ENCODE measurements at regions not wholly inside any gene's neighbourhood (a gene's known extent, or its start where the extent isn't known, plus 50 kb on each side); places are given as distances from the start of the nearest gene placed in this dataset.
A peak's percentile ranks its signal among the peaks of the same experiment; 100 is the strongest.

DNA sequence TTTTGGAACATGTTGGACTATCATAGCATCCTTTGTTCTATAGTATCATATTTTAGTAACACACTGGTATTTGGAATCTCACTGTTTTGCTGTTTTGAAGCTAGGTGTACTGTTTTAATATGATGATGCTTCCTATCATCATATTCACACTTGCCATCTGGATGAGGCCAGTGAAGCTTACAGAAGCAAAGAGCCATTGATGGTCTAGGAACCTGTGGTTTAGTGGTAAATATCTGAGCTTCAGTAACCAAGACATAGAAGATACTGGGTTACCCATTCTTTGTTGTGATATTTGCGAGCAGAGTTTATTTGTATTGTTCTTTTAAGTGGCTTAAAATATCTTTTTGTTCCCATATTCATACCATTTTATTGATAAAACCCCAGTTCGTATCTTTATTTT is 304.1 kb downstream of the SATB1 start:
- FAIRE-seq (no peak), DNase-seq (ENCODE audit: insufficient read length, low spot score) (no peak)
- TF ChIP-seq PAX5 (IDR thresholded peaks at IDR 0.05; ENCODE audit: insufficient read depth, low read length, severe bottlenecking) (no peak), SPI1 (IDR thresholded peaks at IDR 0.05; ENCODE audit: low read depth, low read length) (no peak), POU2F2 (IDR thresholded peaks at IDR 0.05; ENCODE audit: low read depth, low read length) (no peak), TAF1 (IDR thresholded peaks at IDR 0.05; ENCODE audit: low read depth, low read length) (no peak), POLR2AphosphoS5 (IDR thresholded peaks at IDR 0.05; ENCODE audit: low read depth, low read length) (no peak), POLR2A (IDR thresholded peaks at IDR 0.05; ENCODE audit: low read depth, low read length) (no peak)

- no peak for FAIRE-seq
- TF ChIP-seq POLR2A (IDR thresholded peaks at IDR 0.05; ENCODE audit: low read depth, low read length) (no peak), POLR2AphosphoS5 (IDR thresholded peaks at IDR 0.05; ENCODE audit: low read depth, low read length) (no peak), SPI1 (IDR thresholded peaks at IDR 0.05; ENCODE audit: low read depth, low read length) (no peak), POU2F2 (IDR thresholded peaks at IDR 0.05; ENCODE audit: low read depth, low read length) (no peak), PAX5 (IDR thresholded peaks at IDR 0.05; ENCODE audit: insufficient read depth, low read length, severe bottlenecking) (no peak), TAF1 (IDR thresholded peaks at IDR 0.05; ENCODE audit: low read depth, low read length) (no peak)
- no peak for DNase-seq (ENCODE audit: insufficient read length, low spot score)
Observed at GRCh38 chr3:18119866-18120265, 305.3 kb downstream of the SATB1 start.

GRCh38 chr3:18114894-18115293 is 310.2 kb downstream of the SATB1 start:
- DNase-seq (ENCODE audit: insufficient read length, low spot score) (no peak), FAIRE-seq (peak; percentile 33)
- no peak for TF ChIP-seq POU2F2 (IDR thresholded peaks at IDR 0.05; ENCODE audit: low read depth, low read length)
- no peak for TF ChIP-seq TAF1 (IDR thresholded peaks at IDR 0.05; ENCODE audit: low read depth, low read length)
- TF ChIP-seq SPI1 (IDR thresholded peaks at IDR 0.05; ENCODE audit: low read depth, low read length): no peak
- no peak for TF ChIP-seq POLR2AphosphoS5 (IDR thresholded peaks at IDR 0.05; ENCODE audit: low read depth, low read length)
- TF ChIP-seq POLR2A (IDR thresholded peaks at IDR 0.05; ENCODE audit: low read depth, low read length): no peak
- no peak for TF ChIP-seq PAX5 (IDR thresholded peaks at IDR 0.05; ENCODE audit: insufficient read depth, low read length, severe bottlenecking)

DNA sequence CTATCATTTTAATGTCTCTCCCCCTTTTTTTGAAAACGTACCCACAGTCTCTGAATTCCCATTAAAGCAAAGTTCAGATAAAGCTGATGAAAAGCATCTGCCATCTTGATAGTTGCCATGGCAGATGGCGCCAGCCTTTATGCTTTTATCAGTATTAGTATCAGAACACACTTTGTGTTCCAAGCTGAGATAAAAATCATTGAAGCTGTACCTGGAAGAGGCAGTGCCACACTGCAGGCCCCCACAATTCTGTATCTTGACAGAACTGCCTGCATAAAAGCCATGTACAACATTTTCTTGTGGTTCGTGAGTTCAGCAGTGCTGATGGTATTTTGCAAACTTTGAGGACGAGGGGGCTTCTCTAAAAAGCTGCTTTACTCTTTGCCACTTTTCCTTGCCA is 311.7 kb downstream of the SATB1 start:
- FAIRE-seq (no peak), DNase-seq (ENCODE audit: insufficient read length, low spot score) (no peak)
- no peak for TF ChIP-seq PAX5 (IDR thresholded peaks at IDR 0.05; ENCODE audit: insufficient read depth, low read length, severe bottlenecking)
- TF ChIP-seq TAF1 (IDR thresholded peaks at IDR 0.05; ENCODE audit: low read depth, low read length): no peak
- TF ChIP-seq POU2F2 (IDR thresholded peaks at IDR 0.05; ENCODE audit: low read depth, low read length): no peak
- TF ChIP-seq SPI1 (IDR thresholded peaks at IDR 0.05; ENCODE audit: low read depth, low read length): no peak
- TF ChIP-seq POLR2AphosphoS5 (IDR thresholded peaks at IDR 0.05; ENCODE audit: low read depth, low read length): no peak
- no peak for TF ChIP-seq POLR2A (IDR thresholded peaks at IDR 0.05; ENCODE audit: low read depth, low read length)

DNA sequence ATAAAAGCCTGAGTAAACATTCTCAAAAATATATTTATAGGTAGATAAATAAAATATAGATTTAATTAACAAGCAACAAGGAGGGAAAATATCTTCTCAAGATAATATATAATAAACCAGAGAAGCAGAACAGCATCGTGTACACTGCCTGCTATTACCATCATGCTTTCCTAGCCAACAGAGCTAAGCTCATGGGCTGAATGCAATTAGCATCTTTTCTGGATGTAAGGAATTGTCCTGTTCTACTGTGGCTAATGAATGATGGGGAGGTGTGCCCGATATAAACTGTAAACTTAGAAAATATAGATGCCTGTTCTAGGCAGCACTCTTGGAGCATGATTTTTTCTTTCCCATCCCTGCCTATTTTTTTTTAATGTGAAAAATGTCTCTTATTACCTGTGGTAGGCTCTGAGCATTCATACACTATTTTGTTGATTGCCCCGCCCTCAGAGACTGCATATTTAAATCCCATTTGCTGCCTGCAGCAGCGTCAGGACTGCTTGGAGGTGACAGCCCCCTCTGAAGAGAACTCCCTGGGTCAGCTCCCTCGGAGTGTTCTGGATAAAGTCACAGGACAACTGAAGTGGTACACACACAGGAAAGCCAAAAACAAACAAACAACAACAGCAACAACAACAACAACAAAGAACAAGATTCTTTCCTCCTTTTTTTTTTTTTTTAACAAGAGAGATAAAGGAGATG is 312.3 kb downstream of the SATB1 start:
- no peak for FAIRE-seq
- TF ChIP-seq PAX5 (IDR thresholded peaks at IDR 0.05; ENCODE audit: insufficient read depth, low read length, severe bottlenecking) (no peak), SPI1 (IDR thresholded peaks at IDR 0.05; ENCODE audit: low read depth, low read length) (no peak), TAF1 (IDR thresholded peaks at IDR 0.05; ENCODE audit: low read depth, low read length) (no peak), POLR2A (IDR thresholded peaks at IDR 0.05; ENCODE audit: low read depth, low read length) (no peak), POU2F2 (IDR thresholded peaks at IDR 0.05; ENCODE audit: low read depth, low read length) (no peak), POLR2AphosphoS5 (IDR thresholded peaks at IDR 0.05; ENCODE audit: low read depth, low read length) (no peak)

DNA sequence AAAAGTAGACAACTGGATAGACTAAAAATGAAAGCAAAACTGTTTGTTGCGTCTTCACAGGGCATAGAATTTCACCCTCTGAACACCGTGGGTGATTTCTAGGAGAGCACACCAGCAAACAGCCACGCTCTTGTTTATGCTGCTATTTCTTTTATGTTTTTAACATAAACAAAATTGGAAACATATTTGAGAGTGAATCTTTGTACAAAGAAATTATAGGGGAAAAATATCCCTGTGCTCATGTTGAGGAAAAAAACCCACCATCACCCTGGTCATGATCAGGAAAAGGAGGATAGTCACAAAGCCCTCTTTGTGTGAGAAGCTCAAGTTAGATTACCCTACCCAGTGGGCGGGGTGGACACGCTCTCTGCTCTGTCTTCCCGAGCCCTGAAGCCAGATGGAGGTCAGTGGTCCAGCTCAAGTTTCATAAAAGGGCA is 313.3 kb downstream of the SATB1 start:
- no peak for FAIRE-seq
- TF ChIP-seq POLR2AphosphoS5 (IDR thresholded peaks at IDR 0.05; ENCODE audit: low read depth, low read length) (no peak), POU2F2 (IDR thresholded peaks at IDR 0.05; ENCODE audit: low read depth, low read length) (no peak), POLR2A (IDR thresholded peaks at IDR 0.05; ENCODE audit: low read depth, low read length) (no peak), TAF1 (IDR thresholded peaks at IDR 0.05; ENCODE audit: low read depth, low read length) (no peak), PAX5 (IDR thresholded peaks at IDR 0.05; ENCODE audit: insufficient read depth, low read length, severe bottlenecking) (no peak), SPI1 (IDR thresholded peaks at IDR 0.05; ENCODE audit: low read depth, low read length) (no peak)
- peak; percentile 3 for DNase-seq (ENCODE audit: insufficient read length, low spot score)

More for the DNA sequence above, 312.3 kb downstream of the SATB1 start:
- DNase-seq (ENCODE audit: insufficient read length, low spot score): no peak

- TF ChIP-seq POLR2A (IDR thresholded peaks at IDR 0.05; ENCODE audit: low read depth, low read length) (no peak), PAX5 (IDR thresholded peaks at IDR 0.05; ENCODE audit: insufficient read depth, low read length, severe bottlenecking) (no peak), TAF1 (IDR thresholded peaks at IDR 0.05; ENCODE audit: low read depth, low read length) (no peak), POLR2AphosphoS5 (IDR thresholded peaks at IDR 0.05; ENCODE audit: low read depth, low read length) (no peak), SPI1 (IDR thresholded peaks at IDR 0.05; ENCODE audit: low read depth, low read length) (no peak), POU2F2 (IDR thresholded peaks at IDR 0.05; ENCODE audit: low read depth, low read length) (no peak)
- DNase-seq (ENCODE audit: insufficient read length, low spot score) (no peak), FAIRE-seq (no peak)
Observed at GRCh38 chr3:18103591-18103990, 321.5 kb downstream of the SATB1 start.

GRCh38 chr3:18100121-18100520 is 325.0 kb downstream of the SATB1 start:
- FAIRE-seq (no peak), DNase-seq (ENCODE audit: insufficient read length, low spot score) (no peak)
- TF ChIP-seq SPI1 (IDR thresholded peaks at IDR 0.05; ENCODE audit: low read depth, low read length): no peak
- TF ChIP-seq POLR2AphosphoS5 (IDR thresholded peaks at IDR 0.05; ENCODE audit: low read depth, low read length): no peak
- TF ChIP-seq TAF1 (IDR thresholded peaks at IDR 0.05; ENCODE audit: low read depth, low read length): no peak
- TF ChIP-seq PAX5 (IDR thresholded peaks at IDR 0.05; ENCODE audit: insufficient read depth, low read length, severe bottlenecking): no peak
- TF ChIP-seq POLR2A (IDR thresholded peaks at IDR 0.05; ENCODE audit: low read depth, low read length): no peak
- TF ChIP-seq POU2F2 (IDR thresholded peaks at IDR 0.05; ENCODE audit: low read depth, low read length): no peak

DNA sequence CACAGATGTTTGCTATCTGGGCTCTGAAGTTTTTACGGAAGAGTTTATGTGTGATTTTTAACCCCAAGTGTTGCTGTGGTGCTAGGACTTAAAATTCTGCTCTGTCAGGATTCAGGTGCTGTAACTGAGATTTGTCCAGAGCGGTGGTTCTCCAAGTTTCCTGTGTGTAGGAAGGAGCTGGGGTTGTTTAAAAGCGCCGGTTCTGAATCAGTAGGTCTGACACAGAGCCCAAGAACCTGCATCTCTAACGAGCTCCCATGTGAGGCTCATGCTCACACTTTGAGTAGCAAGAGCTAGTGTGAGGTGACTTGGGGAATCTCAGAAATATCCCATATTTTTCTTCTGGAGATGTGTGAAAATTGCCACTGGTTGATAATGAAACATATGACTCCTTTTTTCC is 325.5 kb downstream of the SATB1 start:
- FAIRE-seq (no peak), DNase-seq (ENCODE audit: insufficient read length, low spot score) (no peak)
- TF ChIP-seq PAX5 (IDR thresholded peaks at IDR 0.05; ENCODE audit: insufficient read depth, low read length, severe bottlenecking) (no peak), TAF1 (IDR thresholded peaks at IDR 0.05; ENCODE audit: low read depth, low read length) (no peak), SPI1 (IDR thresholded peaks at IDR 0.05; ENCODE audit: low read depth, low read length) (no peak), POU2F2 (IDR thresholded peaks at IDR 0.05; ENCODE audit: low read depth, low read length) (no peak), POLR2A (IDR thresholded peaks at IDR 0.05; ENCODE audit: low read depth, low read length) (no peak), POLR2AphosphoS5 (IDR thresholded peaks at IDR 0.05; ENCODE audit: low read depth, low read length) (no peak)

Data from GM12891 (cell line).